Endothelial cell of umbilical vein (primary cell): ENCODE measurements at regions not wholly inside any gene's neighbourhood (a gene's known extent, or its start where the extent isn't known, plus 50 kb on each side); places are given as distances from the start of the nearest gene placed in this dataset.
"Not testable (repeated sequence)": the region's sequence is repeated elsewhere in the genome, so short reads cannot be mapped to it uniquely, and the experiment has no call there.

Source experiments
- BruUV-seq: library from RNA; stranded (reverse); fragments of 400-500 nt; replicated peaks from 2 replicates; lab custom pipeline; 2021; lab: Mats Ljungman, UMichigan
- CTCF ChIA-PET: fragments of 300-600, 350-600 bp; sonication (Branson Sonifier 250); formaldehyde crosslinking; loops from one replicate; lab custom pipeline; 2021; ENCODE audit warnings: antibody characterized with exemption, inconsistent platforms; lab: Charles Lee
- POLR2A ChIA-PET: fragments of 300-600, 350-600 bp; sonication (Branson Sonifier 250); formaldehyde crosslinking; loops from one replicate; lab custom pipeline; 2021; ENCODE audit warnings: antibody characterized with exemption, inconsistent platforms; lab: Charles Lee
- DNase-seq: peaks from one replicate; pipeline ENCODE4 v3.0.0-alpha.2; 2011; ENCODE audit warnings: low read depth, low spot score
- FAIRE-seq: peaks from 2 replicates; lab custom pipeline; 2011; peaks lifted over from hg19 to GRCh38; lab: Jason Lieb, UNC
- H2AFZ ChIP-seq: 2 replicates; pipeline ENCODE4 v1.6.0; 2012; ENCODE audit warnings: low read depth, low read length, control low read depth, inconsistent platforms
- H3K27ac ChIP-seq: 2 replicates; pipeline ENCODE4 v1.5.1; 2011; ENCODE audit warnings: low read depth, mild to moderate bottlenecking, control low read depth, low read length, moderate library complexity; ENCODE audit not compliant: insufficient read depth
- H3K27me3 ChIP-seq, 2 experiments: 2 replicates each; pipeline versions ENCODE4 v1.6.0 to v1.6.1; 2011; ENCODE audit warnings: low read length in 2 of 2, mixed read lengths in 1 of 2; ENCODE audit not compliant: control insufficient read depth in 2 of 2, insufficient read depth in 2 of 2
- H3K36me3 ChIP-seq, 2 experiments: 2 replicates in 1 of 2; 3 replicates in 1 of 2; pipeline ENCODE4 v1.5.1; 2011; ENCODE audit warnings: low read length in 2 of 2, mild to moderate bottlenecking in 1 of 2, moderate library complexity in 1 of 2; ENCODE audit not compliant: control insufficient read depth in 2 of 2, insufficient read depth in 2 of 2; ENCODE audit errors: extremely low read depth in 1 of 2
- H3K4me1 ChIP-seq: 3 replicates; pipeline ENCODE4 v1.5.1; 2011; ENCODE audit warnings: mild to moderate bottlenecking, low read length; ENCODE audit not compliant: control insufficient read depth, insufficient read depth; ENCODE audit errors: extremely low read depth
- H3K4me2 ChIP-seq: 2 replicates; pipeline ENCODE4 v1.6.1; 2011; ENCODE audit warnings: low read length, control low read depth, mixed read lengths; ENCODE audit not compliant: insufficient read depth
- H3K4me3 ChIP-seq, 3 experiments: fragments of 200-600 bp in 1 of 3; sonication (generic), shearing (Covaris generic) in 1 of 3; replicated peaks in 1 of 3; 2 replicates each; pipeline ENCODE4 v1.5.1; 2011 to 2016; ENCODE audit warnings: control low read depth in 3 of 3, low read length in 3 of 3, mild to moderate bottlenecking in 2 of 3, inconsistent platforms in 1 of 3, low read depth in 1 of 3, moderate library complexity in 1 of 3; ENCODE audit not compliant: insufficient read depth in 1 of 3
- H3K79me2 ChIP-seq: 2 replicates; pipeline ENCODE4 v1.6.0; 2012; ENCODE audit warnings: low read length, inconsistent platforms; ENCODE audit not compliant: control insufficient read depth, insufficient read depth
- H3K9ac ChIP-seq: replicated peaks from 2 replicates; pipeline ENCODE3; 2011; ENCODE audit warnings: low read length, control low read depth; ENCODE audit not compliant: insufficient read depth; ENCODE audit errors: extremely low read depth
- H3K9me1 ChIP-seq: replicated peaks from 3 replicates; pipeline ENCODE4 v1.6.0; 2011; ENCODE audit warnings: mild to moderate bottlenecking, low read length; ENCODE audit not compliant: control insufficient read depth, insufficient read depth; ENCODE audit errors: extremely low read depth
- H3K9me3 ChIP-seq: replicated peaks from 2 replicates; pipeline ENCODE4 v1.5.1; 2012; ENCODE audit warnings: low read length, inconsistent platforms; ENCODE audit not compliant: control insufficient read depth, insufficient read depth
- H4K20me1 ChIP-seq: replicated peaks from 2 replicates; pipeline ENCODE3; 2011; ENCODE audit warnings: mild to moderate bottlenecking, low read length; ENCODE audit not compliant: control insufficient read depth, insufficient read depth; ENCODE audit errors: extremely low read depth
- dilution Hi-C: fragments of 300-500 bp; cut with MboI; formaldehyde crosslinking; loops from one replicate; pipeline ENCODE4 v1.15.0; 2019; ENCODE audit warnings: low sequenced_read_pairs; ENCODE audit not compliant: extremely low pct_ligation_motif_present
- intact Hi-C: fragments of 100-400 bp; cut with micrococcal nuclease; formaldehyde crosslinking; loops from one replicate; pipeline ENCODE4 v1.10.0; 2022

GRCh38 chr9:39483880-39484279 lies 128.4 kb downstream of the SPATA31A1 start:
- POLR2A ChIA-PET, H3K4me1 ChIP-seq, H4K20me1 ChIP-seq, H3K27me3 ChIP-seq, H3K9ac ChIP-seq, CTCF ChIA-PET, H3K4me2 ChIP-seq, H3K79me2 ChIP-seq, H3K36me3 ChIP-seq, DNase-seq, H3K9me1 ChIP-seq, H2AFZ ChIP-seq, H3K9me3 ChIP-seq, BruUV-seq, dilution Hi-C loops, intact Hi-C loops, FAIRE-seq, H3K4me3 ChIP-seq, H3K27ac ChIP-seq: not testable (repeated sequence)

GRCh38 chr9:39484292-39484691 lies 128.8 kb downstream of the SPATA31A1 start:
- dilution Hi-C loops, FAIRE-seq, POLR2A ChIA-PET: not testable (repeated sequence)

GRCh38 chr9:39487477-39487876 lies 132.0 kb downstream of the SPATA31A1 start:
- H3K9ac ChIP-seq, FAIRE-seq, H3K36me3 ChIP-seq, H3K9me3 ChIP-seq, H3K4me1 ChIP-seq, H3K9me1 ChIP-seq, H4K20me1 ChIP-seq, CTCF ChIA-PET, H3K4me2 ChIP-seq, H3K79me2 ChIP-seq, H3K4me3 ChIP-seq, dilution Hi-C loops, H2AFZ ChIP-seq, H3K27me3 ChIP-seq, intact Hi-C loops, DNase-seq, H3K27ac ChIP-seq, BruUV-seq, POLR2A ChIA-PET: not testable (repeated sequence)

More at GRCh38 chr9:39484292-39484691, 128.8 kb downstream of the SPATA31A1 start:
- H2AFZ ChIP-seq, DNase-seq, H3K27me3 ChIP-seq, BruUV-seq, intact Hi-C loops, H3K4me2 ChIP-seq, H3K36me3 ChIP-seq, H3K9me3 ChIP-seq, CTCF ChIA-PET, H3K4me3 ChIP-seq, H4K20me1 ChIP-seq, H3K4me1 ChIP-seq, H3K27ac ChIP-seq, H3K9me1 ChIP-seq, H3K9ac ChIP-seq, H3K79me2 ChIP-seq: not testable (repeated sequence)

GRCh38 chr9:39496248-39496647 lies 140.8 kb downstream of the SPATA31A1 start:
- CTCF ChIA-PET, H3K27me3 ChIP-seq, H3K4me1 ChIP-seq, H2AFZ ChIP-seq, intact Hi-C loops, H3K4me3 ChIP-seq, H3K36me3 ChIP-seq, FAIRE-seq, H3K9me3 ChIP-seq, H3K4me2 ChIP-seq, DNase-seq, BruUV-seq, H3K79me2 ChIP-seq, H4K20me1 ChIP-seq, H3K9me1 ChIP-seq, POLR2A ChIA-PET, dilution Hi-C loops, H3K27ac ChIP-seq, H3K9ac ChIP-seq: not testable (repeated sequence)
